ENCODE measurements at regions not wholly inside any gene's neighbourhood (a gene's known extent, or its start where the extent isn't known, plus 50 kb on each side); places are given as distances from the start of the nearest gene placed in this dataset.

GRCh38 chr2:120796094-120796493, 60.4 kb downstream of the GLI2 start:
- H3K27ac ChIP-seq = no peak overlapping the region
- no peak overlapping the region for H3K4me3 ChIP-seq
- H3K4me1 ChIP-seq = no peaks in the 10 kb centered on the region
- 86 to 91% methylated on average over 7 of the region's 7 CpGs for WGBS, 2 donors
- TF ChIP-seq CTCF (IDR thresholded peaks at IDR 0.05) = no peak
- TF ChIP-seq EP300 (IDR thresholded peaks at IDR 0.05) = no peak
- H3K9me3 ChIP-seq = no peaks in the 10 kb centered on the region
- ATAC-seq (ENCODE audit: low FRiP score in 2 of 2) (no peak), DNase-seq (no peak)
- no peaks in the 10 kb centered on the region for H3K27me3 ChIP-seq
- no peaks in the 10 kb centered on the region for H3K36me3 ChIP-seq

- DNase-seq = no peak
- TF ChIP-seq EP300 (IDR thresholded peaks at IDR 0.05) = no peak
- TF ChIP-seq POLR2AphosphoS5 (IDR thresholded peaks at IDR 0.05) = no peak
- no peak for TF ChIP-seq POLR2A (IDR thresholded peaks at IDR 0.05)
- TF ChIP-seq CTCF (IDR thresholded peaks at IDR 0.05) = no peak
- no peaks in the 10 kb centered on the region for H3K27me3 ChIP-seq
Observed at GRCh38 chr2:120797421-120798221, 62.0 kb downstream of the GLI2 start.

GRCh38 chr2:120798567-120799247, 63.0 kb downstream of the GLI2 start:
- no peak for TF ChIP-seq POLR2A (IDR thresholded peaks at IDR 0.05)
- TF ChIP-seq POLR2AphosphoS5 (IDR thresholded peaks at IDR 0.05) = no peak
- no peak for TF ChIP-seq CTCF (IDR thresholded peaks at IDR 0.05)
- TF ChIP-seq EP300 (IDR thresholded peaks at IDR 0.05) = no peak
- no peaks in the 10 kb centered on the region for H3K36me3 ChIP-seq
- no peaks in the 10 kb centered on the region for H3K9me3 ChIP-seq
- H3K27ac ChIP-seq = no peak overlapping the region
- no peak for ATAC-seq (ENCODE audit: low FRiP score in 2 of 2)
- DNase-seq = no peak
- H3K27me3 ChIP-seq = no peaks in the 10 kb centered on the region
- H3K4me3 ChIP-seq = no peak overlapping the region
- no peaks in the 10 kb centered on the region for H3K4me1 ChIP-seq
- 79% methylated on average over 3 to 8 of the region's 8 CpGs for WGBS, 2 donors

More at GRCh38 chr2:120797421-120798221, 62.0 kb downstream of the GLI2 start:
- Histone ChIP-seq H3K4me3 (no peak overlapping the region), H3K36me3 (no peaks in the 10 kb centered on the region), H3K9me3 (no peaks in the 10 kb centered on the region), H3K4me1 (no peaks in the 10 kb centered on the region), H3K27ac (no peak overlapping the region)
- WGBS, 2 donors = 71 to 81% methylated on average over 19 of the region's 19 CpGs
- no peak for ATAC-seq (ENCODE audit: low FRiP score in 2 of 2)

GRCh38 chr2:120802158-120802557, 66.5 kb downstream of the GLI2 start:
- no peak overlapping the region for H3K27ac ChIP-seq
- TF ChIP-seq EP300 (IDR thresholded peaks at IDR 0.05) (no peak), CTCF (IDR thresholded peaks at IDR 0.05) (no peak), POLR2AphosphoS5 (IDR thresholded peaks at IDR 0.05) (no peak), POLR2A (IDR thresholded peaks at IDR 0.05) (no peak)
- H3K27me3 ChIP-seq = no peaks in the 10 kb centered on the region
- H3K4me1 ChIP-seq = peaks cover 0 to 4% (median 0%) of the 10 kb centered on the region in 4 donors
- H3K9me3 ChIP-seq = no peaks in the 10 kb centered on the region
- DNase-seq (no peak), ATAC-seq (ENCODE audit: low FRiP score in 2 of 2) (peak in 1 of 2 donors; percentile 87)
- H3K4me3 ChIP-seq = no peak overlapping the region
- 73 to 77% methylated on average over 5 of the region's 5 CpGs for WGBS, 2 donors
- no peaks in the 10 kb centered on the region for H3K36me3 ChIP-seq

All from upper lobe of left lung (tissue), 6 donors.